Neural cell (in vitro differentiated cells): ENCODE measurements at regions not wholly inside any gene's neighbourhood (a gene's known extent, or its start where the extent isn't known, plus 50 kb on each side); places are given as distances from the start of the nearest gene placed in this dataset.

ENCODE experiments used
- H2AFZ ChIP-seq: fragments of 200-600, 300-800 bp; sonication (generic), shearing (Covaris generic); 2 replicates; pipeline ENCODE4 v1.6.0; 2014; ENCODE audit warnings: low read depth, mild to moderate bottlenecking, antibody characterized with exemption, low read length, moderate library complexity
- H3F3A ChIP-seq: fragments of 200-600 bp; shearing (Covaris generic); 2 replicates; pipeline ENCODE4 v1.6.1; 2016; ENCODE audit warnings: mild to moderate bottlenecking, moderate library complexity, mixed read lengths, antibody characterized with exemption, low read length; ENCODE audit not compliant: insufficient read depth, poor library complexity, severe bottlenecking
- H3K27ac ChIP-seq: fragments of 200-600, 300-800 bp; sonication (generic), shearing (Covaris generic); 2 replicates; pipeline ENCODE4 v1.5.1; 2014; ENCODE audit warnings: mild to moderate bottlenecking, low read length, moderate library complexity
- H3K27me3 ChIP-seq: fragments of 300-800, 200-600 bp; sonication (generic), shearing (Covaris generic); 2 replicates; pipeline ENCODE4 v1.6.0; 2014; ENCODE audit warnings: mild to moderate bottlenecking, low read depth, low read length, moderate library complexity; ENCODE audit not compliant: insufficient read depth
- H3K36me3 ChIP-seq: fragments of 300-800, 200-600 bp; sonication (generic), shearing (Covaris generic); 2 replicates; pipeline ENCODE4 v1.5.1; 2014; ENCODE audit warnings: mild to moderate bottlenecking, antibody characterized with exemption, low read length, moderate library complexity; ENCODE audit not compliant: insufficient read depth
- H3K4me2 ChIP-seq: fragments of 300-800, 200-600 bp; sonication (generic), shearing (Covaris generic); 2 replicates; pipeline ENCODE4 v1.6.0; 2014; ENCODE audit warnings: mild to moderate bottlenecking, low read length
- H3K4me3 ChIP-seq: fragments of 300-800, 200-600 bp; sonication (generic), shearing (Covaris generic); 2 replicates; pipeline ENCODE4 v1.5.1; 2014; ENCODE audit warnings: mild to moderate bottlenecking, low read length, moderate library complexity
- H3K79me2 ChIP-seq: fragments of 200-600 bp; shearing (Covaris generic); replicated peaks from 2 replicates; pipeline ENCODE4 v1.6.0; 2014; ENCODE audit warnings: mild to moderate bottlenecking, low read length, moderate library complexity; ENCODE audit not compliant: insufficient read depth
- H3K9ac ChIP-seq: fragments of 300-800, 200-600 bp; sonication (generic), shearing (Covaris generic); 2 replicates; pipeline ENCODE4 v1.6.1; 2016; ENCODE audit warnings: mild to moderate bottlenecking, low read length, mixed read lengths
- H3K9me2 ChIP-seq: fragments of 200-600 bp; shearing (Covaris generic); 2 replicates; pipeline ENCODE4 v1.6.1; 2016; ENCODE audit warnings: mild to moderate bottlenecking, low read length, mixed read lengths; ENCODE audit not compliant: insufficient read depth
- H3K9me3 ChIP-seq: fragments of 200-600, 300-800 bp; sonication (generic), shearing (Covaris generic); 2 replicates; pipeline ENCODE4 v1.6.1; 2016; ENCODE audit warnings: mild to moderate bottlenecking, mixed run types, low read length, moderate library complexity, mixed read lengths
- H4K20me1 ChIP-seq: fragments of 200-600 bp; shearing (Covaris generic); 2 replicates; pipeline ENCODE4 v1.6.1; 2016; ENCODE audit warnings: mild to moderate bottlenecking, mixed run types; ENCODE audit not compliant: insufficient read depth
- CTCF ChIP-seq: fragments of 450-650 bp; IDR thresholded peaks from 2 replicates; pipeline ENCODE4 v1.5.1; 2014; ENCODE audit warnings: antibody characterized with exemption, mild to moderate bottlenecking, moderate library complexity; ENCODE audit not compliant: poor library complexity, severe bottlenecking
- EP300 ChIP-seq: fragments of 450-650 bp; conservative IDR thresholded peaks from 2 replicates; pipeline ENCODE4 v1.6.1; 2014; ENCODE audit warnings: antibody characterized with exemption, mild to moderate bottlenecking, moderate library complexity; ENCODE audit not compliant: poor library complexity, severe bottlenecking
- EZH2 ChIP-seq: fragments of 200-600, 300-800 bp; shearing (Covaris generic), sonication (generic); IDR thresholded peaks from 2 replicates; pipeline ENCODE4 v1.6.1; 2014; ENCODE audit warnings: antibody characterized with exemption, low read length, borderline replicate concordance, mild to moderate bottlenecking; ENCODE audit not compliant: insufficient read depth, poor library complexity, severe bottlenecking
- MXI1 ChIP-seq: fragments of 450-650 bp; conservative IDR thresholded peaks from 2 replicates; pipeline ENCODE4 v1.6.1; 2014; ENCODE audit warnings: antibody characterized with exemption, mild to moderate bottlenecking; ENCODE audit not compliant: poor library complexity, severe bottlenecking
- POLR2AphosphoS5 ChIP-seq: IDR thresholded peaks from 2 replicates; pipeline ENCODE4 v1.6.1; 2012
- RAD21 ChIP-seq: fragments of 450-650 bp; conservative IDR thresholded peaks from 2 replicates; pipeline ENCODE4 v1.6.1; 2014; ENCODE audit warnings: antibody characterized with exemption, mild to moderate bottlenecking, moderate library complexity
- REST ChIP-seq: IDR thresholded peaks from 2 replicates; pipeline ENCODE4 v1.6.1; 2012; ENCODE audit warnings: borderline replicate concordance
- SMC3 ChIP-seq: fragments of 450-650 bp; conservative IDR thresholded peaks from 2 replicates; pipeline ENCODE4 v1.6.1; 2014; ENCODE audit warnings: antibody characterized with exemption, mild to moderate bottlenecking, moderate library complexity; ENCODE audit not compliant: poor library complexity
- TAF1 ChIP-seq: IDR thresholded peaks from 2 replicates; pipeline ENCODE4 v1.6.1; 2012; ENCODE audit warnings: low read depth

GRCh38 chr11:25943777-25944661, 387.9 kb upstream of the ANO3 start:
- Histone ChIP-seq H3K9me3 (no peaks in the 10 kb centered on the region), H3K36me3 (no peaks in the 10 kb centered on the region), H3K9me2 (no peaks in the 10 kb centered on the region), H4K20me1 (no peaks in the 10 kb centered on the region), H3K4me3 (no peak overlapping the region), H2AFZ (no peak overlapping the region), H3K9ac (no peak overlapping the region), H3K4me2 (no peak overlapping the region), H3K79me2 (no peaks in the 10 kb centered on the region), H3K27me3 (no peaks in the 10 kb centered on the region), H3F3A (no peaks in the 10 kb centered on the region), H3K27ac (no peak overlapping the region)
- TF ChIP-seq CTCF (no peak), SMC3 (no peak), POLR2AphosphoS5 (no peak), TAF1 (no peak), EP300 (no peak), EZH2 (no peak), REST (no peak), MXI1 (no peak)

GRCh38 chr11:25949918-25950317, 382.0 kb upstream of the ANO3 start:
- Histone ChIP-seq H3K4me3 (no peak overlapping the region), H4K20me1 (no peaks in the 10 kb centered on the region), H3F3A (no peaks in the 10 kb centered on the region), H3K27me3 (no peaks in the 10 kb centered on the region), H2AFZ (no peak overlapping the region), H3K9me3 (no peaks in the 10 kb centered on the region), H3K4me2 (no peak overlapping the region), H3K27ac (no peak overlapping the region), H3K79me2 (no peaks in the 10 kb centered on the region), H3K36me3 (no peaks in the 10 kb centered on the region), H3K9me2 (no peaks in the 10 kb centered on the region), H3K9ac (no peak overlapping the region)
- no peak for TF ChIP-seq TAF1
- no peak for TF ChIP-seq CTCF
- no peak for TF ChIP-seq SMC3
- TF ChIP-seq EP300 = no peak
- TF ChIP-seq REST = no peak
- no peak for TF ChIP-seq MXI1
- no peak for TF ChIP-seq RAD21
- no peak for TF ChIP-seq POLR2AphosphoS5
